Gastrocnemius medialis (tissue), 4 donors: ENCODE measurements at regions not wholly inside any gene's neighbourhood (a gene's known extent, or its start where the extent isn't known, plus 50 kb on each side); places are given as distances from the start of the nearest gene placed in this dataset.

ENCODE experiments used
- ATAC-seq, 2 donors: fragments of 150-250 bp; one replicate each; pipeline ENCODE4 v1.9.1; 2016
- DNase-seq, 2 donors: peaks; one replicate each; pipeline ENCODE4 v3.0.0-alpha.2; 2019
- H3K27ac ChIP-seq, 4 donors: fragments of 200-600 bp; sonication (generic); 1 replicate in 1 of 4; 2 replicates in 3 of 4; pipeline ENCODE4 v1.5.1; 2016 to 2018; ENCODE audit warnings: mild to moderate bottlenecking in 2 of 4, moderate library complexity in 1 of 4
- H3K27me3 ChIP-seq, 3 donors: fragments of 200-600 bp; sonication (generic) in 2 of 3; 1 replicate in 1 of 3; 2 replicates in 2 of 3; pipeline versions ENCODE4 v1.5.1 to v1.6.0; 2016 to 2019; ENCODE audit warnings: mild to moderate bottlenecking in 1 of 3, moderate library complexity in 1 of 3
- H3K36me3 ChIP-seq, 2 donors: fragments of 200-600 bp; sonication (generic) in 1 of 2; one replicate each; pipeline ENCODE4 v1.5.1; 2017 to 2018
- H3K4me1 ChIP-seq, 2 donors: fragments of 200-600 bp; sonication (generic) in 1 of 2; one replicate each; pipeline ENCODE4 v1.5.1; 2016 to 2017; ENCODE audit warnings: mild to moderate bottlenecking in 2 of 2
- H3K4me3 ChIP-seq, 4 donors: fragments of 200-600 bp; sonication (generic) in 3 of 4; 1 replicate in 1 of 4; 2 replicates in 3 of 4; pipeline ENCODE4 v1.5.1; 2016 to 2019; ENCODE audit warnings: mild to moderate bottlenecking in 2 of 4
- H3K9me3 ChIP-seq, 3 donors: fragments of 200-600 bp; sonication (generic) in 2 of 3; 1 replicate in 1 of 3; 2 replicates in 2 of 3; pipeline ENCODE4 v1.5.1; 2016 to 2019
- CTCF ChIP-seq, 5 experiments: fragments of 450-650 bp in 3 of 5; fragments of 200-600 bp in 2 of 5; sonication (generic) in 2 of 5; IDR thresholded peaks in 4 of 5; conservative IDR thresholded peaks in 1 of 5; 1 replicate in 4 of 5; 2 replicates in 1 of 5; pipeline ENCODE4 v1.5.1; 2016 to 2019; ENCODE audit warnings: antibody characterized with exemption in 5 of 5, mild to moderate bottlenecking in 3 of 5, moderate library complexity in 3 of 5
- POLR2A ChIP-seq, 2 donors: fragments of 450-650 bp; IDR thresholded peaks; one replicate each; pipeline ENCODE4 v1.6.1; 2017; ENCODE audit warnings: antibody characterized with exemption in 2 of 2, mild to moderate bottlenecking in 2 of 2, moderate library complexity in 2 of 2
- in situ Hi-C, 4 donors: fragments of 200-750 bp; cut with MboI; loops; one replicate each; pipeline versions ENCODE4 v1.15.0 to v1.8.0; 2017; ENCODE audit warnings: low sequenced_read_pairs in 4 of 4
- intact Hi-C: fragments of 100-400 bp; cut with DNase I; formaldehyde crosslinking; loops from one replicate; pipeline ENCODE4 v1.15.1; 2023; ENCODE audit warnings: low total_unique reads

- Histone ChIP-seq H3K27ac (no peak overlapping the region), H3K36me3 (no peaks in the 10 kb centered on the region), H3K9me3 (no peaks in the 10 kb centered on the region), H3K4me1 (no peaks in the 10 kb centered on the region), H3K4me3 (no peak overlapping the region), H3K27me3 (no peaks in the 10 kb centered on the region)
- DNase-seq (no peak), ATAC-seq (no peak)
- intact Hi-C loops = no loop called here
- TF ChIP-seq CTCF (IDR thresholded peaks at IDR 0.05 in 4 of 5, conservative IDR thresholded peaks at IDR 0.05 in 1 of 5) (no peak), POLR2A (IDR thresholded peaks at IDR 0.05) (no peak)
- in situ Hi-C loops = no loop called here
Observed at GRCh38 chr10:55813451-55814170, 547.4 kb downstream of the ZWINT start.

GRCh38 chr10:55803055-55803454 lies 558.0 kb downstream of the ZWINT start:
- intact Hi-C loops = no loop called here
- H3K4me3 ChIP-seq = no peak overlapping the region
- H3K36me3 ChIP-seq = no peaks in the 10 kb centered on the region
- no peaks in the 10 kb centered on the region for H3K9me3 ChIP-seq
- ATAC-seq = no peak
- H3K27ac ChIP-seq = no peak overlapping the region
- no peaks in the 10 kb centered on the region for H3K4me1 ChIP-seq
- TF ChIP-seq CTCF (IDR thresholded peaks at IDR 0.05 in 4 of 5, conservative IDR thresholded peaks at IDR 0.05 in 1 of 5) (no peak), POLR2A (IDR thresholded peaks at IDR 0.05) (no peak)
- in situ Hi-C loops = no loop called here
- no peak for DNase-seq
- H3K27me3 ChIP-seq = no peaks in the 10 kb centered on the region

- intact Hi-C loops = no loop called here
- DNase-seq (no peak), ATAC-seq (no peak)
- no peak for TF ChIP-seq POLR2A (IDR thresholded peaks at IDR 0.05)
- TF ChIP-seq CTCF (IDR thresholded peaks at IDR 0.05 in 4 of 5, conservative IDR thresholded peaks at IDR 0.05 in 1 of 5) = no peak
- Histone ChIP-seq H3K4me1 (no peaks in the 10 kb centered on the region), H3K9me3 (no peaks in the 10 kb centered on the region), H3K27me3 (no peaks in the 10 kb centered on the region), H3K4me3 (no peak overlapping the region), H3K27ac (no peak overlapping the region), H3K36me3 (no peaks in the 10 kb centered on the region)
- in situ Hi-C loops = no loop called here
Observed at GRCh38 chr10:55801353-55801661, 559.8 kb downstream of the ZWINT start.

GRCh38 chr10:55800602-55801352 lies 560.3 kb downstream of the ZWINT start:
- H3K27ac ChIP-seq = no peak overlapping the region
- no peak for DNase-seq
- intact Hi-C loops = no loop called here
- in situ Hi-C loops = no loop called here
- no peak for ATAC-seq
- no peaks in the 10 kb centered on the region for H3K36me3 ChIP-seq
- H3K27me3 ChIP-seq = no peaks in the 10 kb centered on the region
- no peaks in the 10 kb centered on the region for H3K9me3 ChIP-seq
- no peaks in the 10 kb centered on the region for H3K4me1 ChIP-seq
- TF ChIP-seq POLR2A (IDR thresholded peaks at IDR 0.05) (no peak), CTCF (IDR thresholded peaks at IDR 0.05 in 4 of 5, conservative IDR thresholded peaks at IDR 0.05 in 1 of 5) (no peak)
- no peak overlapping the region for H3K4me3 ChIP-seq
